ENCODE measurements at regions not wholly inside any gene's neighbourhood (a gene's known extent, or its start where the extent isn't known, plus 50 kb on each side); places are given as distances from the start of the nearest gene placed in this dataset.

- TF ChIP-seq POLR2A (IDR thresholded peaks at IDR 0.05) (no peak), CTCF (IDR thresholded peaks at IDR 0.05 in 4 of 5, conservative IDR thresholded peaks at IDR 0.05 in 1 of 5) (no peak)
Observed at GRCh38 chr21:38119793-38120192, 137.0 kb upstream of the KCNJ15 start.

Data from gastrocnemius medialis (tissue), 4 donors.